MM.1S (cell line): ENCODE measurements at regions not wholly inside any gene's neighbourhood (a gene's known extent, or its start where the extent isn't known, plus 50 kb on each side); places are given as distances from the start of the nearest gene placed in this dataset.

Source experiments
- DNase-seq: peaks from one replicate; pipeline ENCODE4 v3.0.0-alpha.2; 2015
- H2AFZ ChIP-seq: fragments of 300-600 bp; sonication (generic); 2 replicates; pipeline ENCODE4 v1.6.0; 2016; ENCODE audit warnings: antibody characterized with exemption, low read length
- H3F3A ChIP-seq: fragments of 300-600 bp; sonication (generic); 2 replicates; pipeline ENCODE4 v1.6.1; 2016; ENCODE audit warnings: mild to moderate bottlenecking, antibody characterized with exemption, low read length, moderate library complexity, mixed read lengths; ENCODE audit not compliant: insufficient read depth
- H3K27ac ChIP-seq: fragments of 300-600 bp; sonication (generic); 2 replicates; pipeline ENCODE4 v1.5.1; 2016; ENCODE audit warnings: mild to moderate bottlenecking, low read length
- H3K27me3 ChIP-seq: fragments of 300-600 bp; sonication (generic); replicated peaks from 2 replicates; pipeline ENCODE4 v1.6.0; 2016; ENCODE audit warnings: low read length; ENCODE audit not compliant: insufficient read depth
- H3K36me3 ChIP-seq: fragments of 300-600 bp; sonication (generic); replicated peaks from 2 replicates; pipeline ENCODE4 v1.6.1; 2016; ENCODE audit warnings: mild to moderate bottlenecking, low read length, mixed read lengths; ENCODE audit not compliant: insufficient read depth
- H3K4me1 ChIP-seq: fragments of 300-600 bp; sonication (generic); 2 replicates; pipeline ENCODE4 v1.6.1; 2016; ENCODE audit warnings: low read length, mixed read lengths
- H3K4me2 ChIP-seq: fragments of 300-600 bp; sonication (generic); 2 replicates; pipeline ENCODE4 v1.6.0; 2016; ENCODE audit warnings: low read depth, low read length
- H3K4me3 ChIP-seq: fragments of 300-600 bp; sonication (generic); 2 replicates; pipeline ENCODE4 v1.5.1; 2016; ENCODE audit warnings: low read length, mixed read lengths
- H3K79me2 ChIP-seq: fragments of 300-600 bp; sonication (generic); 2 replicates; pipeline ENCODE4 v1.6.1; 2016; ENCODE audit warnings: mixed run types, low read length, mixed read lengths
- H3K9ac ChIP-seq: fragments of 300-600 bp; sonication (generic); 2 replicates; pipeline ENCODE4 v1.6.1; 2016; ENCODE audit warnings: low read length, mixed read lengths
- H3K9me2 ChIP-seq: fragments of 300-600 bp; sonication (generic); replicated peaks from 2 replicates; pipeline ENCODE4 v1.6.1; 2016; ENCODE audit warnings: mild to moderate bottlenecking, low read length, mixed read lengths; ENCODE audit not compliant: insufficient read depth
- H3K9me3 ChIP-seq: fragments of 300-600 bp; sonication (generic); replicated peaks from 2 replicates; pipeline ENCODE4 v1.6.1; 2016; ENCODE audit warnings: mild to moderate bottlenecking, low read length, mixed read lengths; ENCODE audit not compliant: insufficient read depth
- H4K20me1 ChIP-seq: fragments of 300-600 bp; sonication (generic); 2 replicates; pipeline ENCODE4 v1.6.1; 2016; ENCODE audit warnings: mild to moderate bottlenecking, low read length, moderate library complexity, mixed read lengths; ENCODE audit not compliant: insufficient read depth
- EZH2 ChIP-seq: fragments of 300-600 bp; sonication (generic); optimal IDR thresholded peaks from 2 replicates; pipeline ENCODE3; 2017; ENCODE audit warnings: low read depth, mild to moderate bottlenecking, antibody characterized with exemption, low read length, mixed read lengths
- EZH2phosphoT487 ChIP-seq: fragments of 300-600 bp; sonication (generic); IDR thresholded peaks from 2 replicates; pipeline ENCODE4 v1.6.1; 2018; ENCODE audit warnings: antibody characterized with exemption, low read length
- TF ChIP-seq, protein P1 (sequence below): fragments of 300-600 bp; sonication (generic); IDR thresholded peaks from 2 replicates; pipeline ENCODE4 v1.5.1; 2016; ENCODE audit warnings: antibody characterized with exemption, low read length, mixed read lengths

- no peak overlapping the region for H3K27ac ChIP-seq
Measured at GRCh38 chr10:29725133-29725720, 90.5 kb upstream of the SVIL start.

DNA sequence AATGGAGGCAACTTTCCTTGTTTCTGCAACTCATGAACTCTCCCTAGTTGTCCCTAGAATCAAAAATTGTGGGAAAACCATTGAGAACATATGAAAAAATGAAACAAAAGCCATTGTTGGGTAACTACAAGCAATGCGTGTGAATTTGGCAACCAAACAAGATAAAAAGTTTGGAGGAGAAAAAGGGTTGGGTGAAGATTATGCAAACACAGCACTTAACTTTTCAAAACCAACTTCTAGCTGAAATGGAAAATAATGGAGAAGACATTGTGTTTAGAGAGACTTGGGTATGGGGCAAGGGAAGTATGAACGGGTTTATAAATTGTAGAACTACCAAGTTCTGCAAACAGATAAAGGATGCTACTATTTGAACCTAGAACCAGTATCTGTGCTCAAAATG is 89.0 kb upstream of the SVIL start:
- H3K4me2 ChIP-seq: no peak overlapping the region
- H3K9me3 ChIP-seq: no peaks in the 10 kb centered on the region
- H2AFZ ChIP-seq: no peak overlapping the region
- no peak for TF ChIP-seq EZH2phosphoT487
- TF ChIP-seq, protein P1, sequence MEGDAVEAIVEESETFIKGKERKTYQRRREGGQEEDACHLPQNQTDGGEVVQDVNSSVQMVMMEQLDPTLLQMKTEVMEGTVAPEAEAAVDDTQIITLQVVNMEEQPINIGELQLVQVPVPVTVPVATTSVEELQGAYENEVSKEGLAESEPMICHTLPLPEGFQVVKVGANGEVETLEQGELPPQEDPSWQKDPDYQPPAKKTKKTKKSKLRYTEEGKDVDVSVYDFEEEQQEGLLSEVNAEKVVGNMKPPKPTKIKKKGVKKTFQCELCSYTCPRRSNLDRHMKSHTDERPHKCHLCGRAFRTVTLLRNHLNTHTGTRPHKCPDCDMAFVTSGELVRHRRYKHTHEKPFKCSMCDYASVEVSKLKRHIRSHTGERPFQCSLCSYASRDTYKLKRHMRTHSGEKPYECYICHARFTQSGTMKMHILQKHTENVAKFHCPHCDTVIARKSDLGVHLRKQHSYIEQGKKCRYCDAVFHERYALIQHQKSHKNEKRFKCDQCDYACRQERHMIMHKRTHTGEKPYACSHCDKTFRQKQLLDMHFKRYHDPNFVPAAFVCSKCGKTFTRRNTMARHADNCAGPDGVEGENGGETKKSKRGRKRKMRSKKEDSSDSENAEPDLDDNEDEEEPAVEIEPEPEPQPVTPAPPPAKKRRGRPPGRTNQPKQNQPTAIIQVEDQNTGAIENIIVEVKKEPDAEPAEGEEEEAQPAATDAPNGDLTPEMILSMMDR: no peak
- TF ChIP-seq EZH2: no peak
- H3K27ac ChIP-seq: no peak overlapping the region
- no peaks in the 10 kb centered on the region for H3K27me3 ChIP-seq
- no peak for DNase-seq
- H3K4me1 ChIP-seq: no peaks in the 10 kb centered on the region
- no peak overlapping the region for H3K9ac ChIP-seq
- no peak overlapping the region for H3K4me3 ChIP-seq
- no peaks in the 10 kb centered on the region for H3K9me2 ChIP-seq
- H3K79me2 ChIP-seq: no peaks in the 10 kb centered on the region
- H4K20me1 ChIP-seq: no peaks in the 10 kb centered on the region
- no peaks in the 10 kb centered on the region for H3K36me3 ChIP-seq
- H3F3A ChIP-seq: no peaks in the 10 kb centered on the region

More at GRCh38 chr10:29725133-29725720, 90.5 kb upstream of the SVIL start:
- no peaks in the 10 kb centered on the region for H3K27me3 ChIP-seq
- DNase-seq: no peak
- H3K4me2 ChIP-seq: no peak overlapping the region
- H3K9ac ChIP-seq: no peak overlapping the region
- no peak overlapping the region for H2AFZ ChIP-seq
- H3K4me1 ChIP-seq: no peaks in the 10 kb centered on the region
- H3K9me2 ChIP-seq: no peaks in the 10 kb centered on the region
- no peaks in the 10 kb centered on the region for H4K20me1 ChIP-seq
- no peak overlapping the region for H3K4me3 ChIP-seq
- H3K36me3 ChIP-seq: no peaks in the 10 kb centered on the region
- H3K9me3 ChIP-seq: no peaks in the 10 kb centered on the region
- H3K79me2 ChIP-seq: no peaks in the 10 kb centered on the region
- TF ChIP-seq EZH2 (no peak), EZH2phosphoT487 (no peak)
- TF ChIP-seq, protein P1: no peak
- H3F3A ChIP-seq: no peaks in the 10 kb centered on the region

GRCh38 chr10:29722777-29723176 is 88.0 kb upstream of the SVIL start:
- H3K36me3 ChIP-seq: no peaks in the 10 kb centered on the region
- no peaks in the 10 kb centered on the region for H3F3A ChIP-seq
- no peaks in the 10 kb centered on the region for H4K20me1 ChIP-seq
- H3K9me2 ChIP-seq: no peaks in the 10 kb centered on the region
- TF ChIP-seq EZH2 (no peak), EZH2phosphoT487 (no peak)
- TF ChIP-seq, protein P1: no peak
- H3K9ac ChIP-seq: no peak overlapping the region
- H3K4me1 ChIP-seq: no peaks in the 10 kb centered on the region
- no peaks in the 10 kb centered on the region for H3K27me3 ChIP-seq
- H3K9me3 ChIP-seq: no peaks in the 10 kb centered on the region
- H3K4me2 ChIP-seq: no peak overlapping the region
- H3K27ac ChIP-seq: no peak overlapping the region
- H3K79me2 ChIP-seq: no peaks in the 10 kb centered on the region
- H2AFZ ChIP-seq: no peak overlapping the region
- H3K4me3 ChIP-seq: no peak overlapping the region
- no peak for DNase-seq
